SH-SY5Y (cell line): ENCODE measurements at regions not wholly inside any gene's neighbourhood (a gene's known extent, or its start where the extent isn't known, plus 50 kb on each side); places are given as distances from the start of the nearest gene placed in this dataset.

Experiments
- GATA2 ChIP-seq: IDR thresholded peaks from 2 replicates; pipeline ENCODE4 v1.6.1; 2011; ENCODE audit warnings: mild to moderate bottlenecking, low read depth, low read length
- GATA3 ChIP-seq: IDR thresholded peaks from 2 replicates; pipeline ENCODE4 v1.6.1; 2011; ENCODE audit warnings: low read depth, mild to moderate bottlenecking, low read length, moderate library complexity

DNA sequence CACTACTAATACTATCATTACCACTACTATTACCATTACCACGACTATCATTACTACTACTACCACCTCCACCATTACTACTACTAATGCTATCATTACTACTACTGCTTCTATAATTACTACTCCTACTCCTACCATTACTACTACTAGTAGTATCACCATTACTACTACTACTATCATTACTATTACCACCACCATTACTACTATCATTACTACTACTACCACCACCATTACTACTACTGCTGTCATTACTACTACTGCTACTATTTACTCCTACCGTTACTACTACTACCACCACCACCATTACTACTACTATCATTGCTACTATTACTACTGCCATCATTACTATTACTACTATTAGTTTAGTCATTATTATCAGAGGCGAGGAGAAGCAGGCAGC is 140.9 kb upstream of the KCNJ15 start:
- TF ChIP-seq GATA2 (no peak), GATA3 (no peak)

- TF ChIP-seq GATA2: no peak
- TF ChIP-seq GATA3: no peak
These were observed 137.0 kb upstream of the KCNJ15 start for GRCh38 chr21:38119793-38120192.

GRCh38 chr21:38120984-38121855 is 135.6 kb upstream of the KCNJ15 start:
- TF ChIP-seq GATA2 (no peak), GATA3 (no peak)

DNA sequence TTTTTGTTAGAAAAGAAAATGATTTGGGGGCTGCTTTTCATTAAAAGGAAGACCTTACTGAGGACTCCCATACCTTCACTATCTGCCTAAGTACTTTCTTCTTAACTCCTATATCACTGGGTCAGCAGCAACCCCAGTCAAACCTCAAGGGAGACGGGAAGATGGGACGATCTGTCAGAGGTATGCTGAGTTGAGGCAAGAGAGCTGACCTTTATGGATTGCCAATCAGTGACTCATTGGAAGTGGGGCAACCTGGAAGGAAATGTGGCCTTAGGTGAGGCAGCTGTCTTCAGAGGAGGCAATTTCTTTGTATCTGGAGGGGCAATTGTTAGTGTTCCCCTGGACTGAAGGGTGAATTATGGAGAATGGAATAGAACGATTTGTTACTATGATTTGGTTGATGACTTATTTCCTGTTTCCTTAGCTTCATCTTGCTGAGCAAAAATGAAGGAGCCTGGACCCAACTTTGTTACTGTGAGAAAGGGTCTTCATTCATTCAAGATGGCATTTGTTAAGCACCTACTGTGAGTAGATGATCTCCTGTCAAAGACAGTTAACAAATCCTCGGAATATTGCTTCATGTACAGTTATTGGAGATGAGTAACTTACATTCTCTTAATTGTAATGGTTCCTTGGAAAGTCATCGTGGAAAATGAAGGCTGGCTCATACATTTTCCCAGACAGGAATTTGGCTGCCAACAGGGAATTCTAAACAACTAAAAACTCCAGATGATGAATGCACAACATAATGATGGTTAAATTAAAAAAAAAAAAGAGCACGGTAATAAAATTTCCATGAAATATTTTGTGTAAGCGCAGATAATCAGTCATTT is 134.7 kb upstream of the KCNJ15 start:
- no peak for TF ChIP-seq GATA2
- TF ChIP-seq GATA3: no peak

- TF ChIP-seq GATA2: no peak
- TF ChIP-seq GATA3: no peak
These were observed 133.2 kb upstream of the KCNJ15 start for GRCh38 chr21:38123626-38124025.

DNA sequence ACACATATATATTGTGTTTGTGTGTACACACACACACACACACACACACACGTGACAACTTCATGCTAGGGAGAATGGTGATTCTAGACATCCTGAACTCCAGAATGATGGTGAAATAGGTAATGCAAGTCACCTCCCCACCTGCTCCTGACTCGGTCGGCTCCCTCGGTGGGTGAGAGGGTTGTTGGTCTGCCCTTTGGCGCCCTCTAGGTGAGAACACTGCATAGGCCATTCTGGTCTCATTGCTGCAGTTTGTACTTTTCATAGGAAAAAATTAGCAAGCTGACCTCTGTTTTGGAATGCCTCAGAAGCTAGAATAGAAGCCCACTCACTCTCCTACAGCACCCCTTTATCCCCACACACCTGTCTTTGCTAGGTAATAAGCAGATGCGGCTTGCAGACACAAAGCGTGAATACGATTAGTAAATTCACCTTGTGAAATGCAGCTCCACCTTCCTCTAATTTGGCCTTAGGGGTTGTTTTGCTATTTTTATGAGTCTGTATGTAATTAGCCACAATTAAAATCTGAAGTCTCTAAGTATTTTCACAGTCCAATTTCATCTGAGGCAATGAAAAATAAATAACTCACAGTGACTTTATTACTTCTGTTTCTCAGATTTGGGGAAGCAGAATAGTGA is 130.0 kb upstream of the KCNJ15 start:
- TF ChIP-seq GATA2 (no peak), GATA3 (no peak)

- TF ChIP-seq GATA2 (no peak), GATA3 (no peak)
These were observed 127.1 kb upstream of the KCNJ15 start for GRCh38 chr21:38129711-38130110.

GRCh38 chr21:38133240-38133639 is 123.6 kb upstream of the KCNJ15 start:
- TF ChIP-seq GATA3 (no peak), GATA2 (no peak)

- TF ChIP-seq GATA2 (no peak), GATA3 (no peak)
These were observed 122.5 kb upstream of the KCNJ15 start for GRCh38 chr21:38134084-38134873.

- TF ChIP-seq GATA3 (no peak), GATA2 (no peak)
These were observed 120.6 kb upstream of the KCNJ15 start for GRCh38 chr21:38136201-38136600.

GRCh38 chr21:38139380-38140168 is 117.2 kb upstream of the KCNJ15 start:
- TF ChIP-seq GATA3 (no peak), GATA2 (no peak)

DNA sequence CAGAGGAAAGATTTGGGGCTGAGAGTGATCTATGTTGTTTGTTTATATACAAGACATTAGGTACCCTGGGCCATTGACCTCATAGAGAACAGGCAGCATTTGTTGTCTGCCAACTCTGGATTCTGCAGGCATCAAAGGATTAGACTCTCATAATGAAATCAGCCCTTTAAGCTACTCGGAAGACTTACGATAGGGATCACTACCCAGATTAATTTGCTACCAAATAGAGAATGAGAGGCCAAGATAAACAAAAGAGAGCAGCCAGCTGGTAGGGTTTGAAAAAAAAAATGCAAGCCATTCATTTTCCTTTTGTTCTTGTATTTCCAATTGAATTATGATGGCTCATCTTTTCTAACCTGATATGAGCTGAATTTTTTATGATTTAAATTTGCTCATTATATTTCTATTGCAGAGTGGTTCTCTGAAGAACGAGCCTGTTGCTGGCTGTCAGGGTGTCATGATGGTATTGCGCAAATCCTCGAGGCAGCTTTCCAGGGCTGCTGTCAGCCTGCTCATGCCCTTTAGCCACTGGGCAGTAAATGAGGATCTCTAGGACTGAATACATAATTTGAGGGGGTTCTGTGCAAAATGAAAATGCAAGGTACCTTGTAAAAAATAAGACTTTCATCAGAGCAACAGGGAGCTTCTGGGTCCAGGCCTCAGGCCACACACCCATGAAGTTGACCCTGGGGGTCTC is 116.4 kb upstream of the KCNJ15 start:
- peak; percentile 70; the same call in 1 of the 2 replicates for TF ChIP-seq GATA2
- no peak for TF ChIP-seq GATA3

GRCh38 chr21:38142224-38142623 is 114.6 kb upstream of the KCNJ15 start:
- TF ChIP-seq GATA3: no peak
- TF ChIP-seq GATA2: no peak
